ENCODE measurements at regions not wholly inside any gene's neighbourhood (a gene's known extent, or its start where the extent isn't known, plus 50 kb on each side); places are given as distances from the start of the nearest gene placed in this dataset.
"Not testable (repeated sequence)": the region's sequence is repeated elsewhere in the genome, so short reads cannot be mapped to it uniquely, and the experiment has no call there.

DNA sequence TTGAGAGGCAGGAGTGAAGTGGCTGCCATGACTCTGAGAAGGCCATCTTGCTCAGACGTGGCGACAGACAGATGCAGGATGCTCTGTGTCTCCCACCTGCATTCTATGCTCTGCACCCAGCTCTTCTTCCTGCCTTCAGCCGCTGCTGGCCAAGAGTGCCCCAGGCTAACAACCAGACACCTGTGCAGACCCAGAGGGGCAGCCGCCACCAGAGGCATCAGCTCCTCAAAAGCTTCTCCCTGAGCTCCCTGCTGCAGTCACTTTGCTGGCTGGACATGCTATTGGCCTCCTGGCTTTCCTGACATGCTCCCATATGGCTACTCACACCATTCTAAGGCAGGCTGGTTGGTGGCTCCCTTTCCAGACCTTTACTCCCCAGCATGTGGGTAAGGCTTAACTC is 70.6 kb upstream of the GRB10 start:
- no peak for DNase-seq

DNA sequence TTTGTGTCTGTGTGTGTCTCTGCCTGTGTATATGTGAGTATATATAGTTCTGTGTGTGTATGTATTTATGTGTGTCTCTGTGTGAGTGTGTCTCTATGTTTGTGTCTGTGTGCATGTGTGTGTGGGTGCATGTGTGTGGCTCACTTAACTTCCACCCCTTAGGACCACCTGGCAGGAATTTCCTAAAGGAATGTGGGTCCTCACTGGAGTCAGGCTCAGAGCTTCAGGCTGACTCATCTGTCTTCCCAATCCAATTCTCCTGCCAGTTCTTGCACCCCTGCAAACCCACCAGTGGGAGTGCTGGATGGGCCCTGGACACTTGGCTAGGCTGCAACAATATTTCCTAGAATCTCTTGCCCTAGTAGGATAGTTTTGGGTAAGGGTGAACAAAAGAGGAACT is 70.2 kb upstream of the GRB10 start:
- DNase-seq, result no peak

DNA sequence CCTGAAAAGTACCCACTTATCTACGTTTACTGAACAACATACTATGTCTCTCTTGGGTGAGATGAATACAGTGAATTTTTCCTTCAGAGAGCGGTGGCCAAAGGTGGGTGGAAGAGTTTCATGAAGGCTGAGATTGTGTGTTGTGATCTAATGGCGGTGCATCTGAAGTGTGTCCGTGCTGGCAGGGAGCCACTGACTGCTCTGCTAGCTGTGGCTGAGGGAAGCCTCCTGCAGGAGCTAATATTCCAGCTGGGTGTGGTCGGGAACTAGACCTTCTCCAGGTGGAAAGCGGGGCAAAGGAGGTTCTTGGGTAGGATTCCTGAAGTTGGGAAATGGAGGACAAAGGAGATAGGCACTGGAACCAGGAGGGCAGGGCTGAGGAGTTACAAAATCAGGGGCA is 69.2 kb upstream of the GRB10 start:
- peak; percentile 6 for DNase-seq

DNA sequence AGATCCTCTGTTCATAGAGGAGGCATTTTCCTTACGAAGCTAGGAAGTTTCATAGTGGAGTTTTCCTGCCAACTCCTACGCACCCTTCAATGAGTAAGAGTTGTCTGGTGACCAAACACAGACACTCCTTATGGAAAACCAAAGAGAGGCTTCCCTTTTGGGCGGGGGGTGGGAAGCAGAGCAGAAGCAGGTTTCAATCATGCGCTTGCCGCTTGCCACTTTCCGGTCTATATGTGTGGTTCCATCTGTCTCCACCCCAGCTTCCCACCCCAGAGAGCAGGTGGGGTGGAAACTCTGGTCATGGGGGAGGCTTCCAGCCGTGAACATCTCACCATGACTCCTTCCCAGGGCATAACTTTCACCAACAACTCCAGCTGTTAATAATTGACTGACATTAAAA is 68.8 kb upstream of the GRB10 start:
- no peak for DNase-seq

DNA sequence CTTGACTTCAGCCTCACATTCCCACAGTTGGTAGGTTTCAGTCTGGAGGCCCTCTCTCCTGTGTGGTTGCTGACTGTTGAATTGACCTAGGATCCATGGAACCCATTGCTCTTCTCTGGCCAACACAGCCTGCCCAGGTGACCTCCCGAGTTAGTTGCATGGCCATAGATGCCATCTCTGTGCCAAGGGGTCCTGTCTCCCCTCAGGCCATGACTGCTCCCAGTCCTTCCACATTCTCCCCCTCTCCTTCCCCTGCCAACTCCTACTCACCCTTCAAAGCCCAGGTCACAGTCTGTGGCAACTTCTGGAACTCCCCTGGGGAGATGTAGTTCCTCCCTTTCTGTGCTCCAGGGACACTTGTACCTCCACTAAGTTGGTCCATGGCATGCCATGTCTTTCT is 67.3 kb upstream of the GRB10 start:
- no peak for DNase-seq

DNA sequence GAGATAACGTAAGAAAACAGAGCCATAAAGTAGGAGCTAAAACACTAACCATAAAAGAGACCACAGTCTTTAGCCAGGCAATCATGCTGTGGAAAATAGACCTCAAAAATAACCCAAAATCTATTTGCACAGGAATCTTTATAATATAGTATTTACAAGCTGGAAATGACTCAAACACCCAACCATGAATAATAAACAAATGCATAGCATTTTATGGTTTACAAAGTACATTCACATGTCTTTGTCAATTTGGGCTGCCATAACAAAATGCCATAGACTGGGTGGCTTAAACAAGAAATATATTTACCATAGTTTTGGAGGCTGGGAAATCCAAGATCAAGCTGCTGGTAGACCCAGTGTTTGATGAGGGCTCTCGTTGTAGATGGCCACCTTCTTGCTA is 65.5 kb upstream of the GRB10 start:
- DNase-seq, result no peak

DNA sequence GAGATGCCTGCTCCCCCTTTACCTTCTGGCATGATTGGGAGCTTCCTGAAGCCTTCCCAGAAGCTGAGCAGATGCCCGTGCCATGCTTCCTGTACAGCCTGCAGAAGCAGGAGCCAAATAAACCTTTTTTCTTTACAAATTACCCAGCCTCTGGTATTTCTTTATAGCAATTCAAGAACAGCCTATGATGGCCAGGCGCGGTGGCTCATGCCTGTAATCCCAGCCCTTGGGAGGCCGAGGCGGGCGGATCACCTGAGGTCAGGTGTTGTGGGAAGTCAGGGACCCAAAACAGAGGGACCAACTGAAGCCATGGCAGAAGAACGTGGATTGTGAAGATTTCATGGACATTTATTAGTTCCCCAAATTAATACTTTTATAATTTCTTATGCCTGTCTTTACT is 62.2 kb upstream of the GRB10 start:
- not testable (repeated sequence) for DNase-seq

DNA sequence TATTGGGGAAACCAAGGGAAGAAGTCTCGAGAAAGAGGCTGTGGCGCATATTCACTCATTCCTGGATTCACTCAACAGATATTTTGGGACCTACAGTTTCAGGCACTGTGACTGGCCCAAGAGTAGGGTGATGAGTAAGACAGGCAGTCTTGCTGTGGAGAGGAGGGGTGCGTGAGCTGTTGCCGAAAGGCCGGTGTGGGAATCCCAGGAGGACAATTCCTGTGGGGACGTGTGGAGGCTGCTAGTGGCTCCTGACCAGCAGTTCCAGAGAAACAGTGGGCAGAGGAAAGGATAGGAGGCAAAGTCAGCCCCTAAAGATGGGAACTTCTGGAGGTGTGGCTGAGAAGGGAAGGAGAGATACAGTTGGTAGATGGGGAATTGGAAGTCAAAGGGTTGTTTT is 59.3 kb upstream of the GRB10 start:
- no peak for DNase-seq

DNA sequence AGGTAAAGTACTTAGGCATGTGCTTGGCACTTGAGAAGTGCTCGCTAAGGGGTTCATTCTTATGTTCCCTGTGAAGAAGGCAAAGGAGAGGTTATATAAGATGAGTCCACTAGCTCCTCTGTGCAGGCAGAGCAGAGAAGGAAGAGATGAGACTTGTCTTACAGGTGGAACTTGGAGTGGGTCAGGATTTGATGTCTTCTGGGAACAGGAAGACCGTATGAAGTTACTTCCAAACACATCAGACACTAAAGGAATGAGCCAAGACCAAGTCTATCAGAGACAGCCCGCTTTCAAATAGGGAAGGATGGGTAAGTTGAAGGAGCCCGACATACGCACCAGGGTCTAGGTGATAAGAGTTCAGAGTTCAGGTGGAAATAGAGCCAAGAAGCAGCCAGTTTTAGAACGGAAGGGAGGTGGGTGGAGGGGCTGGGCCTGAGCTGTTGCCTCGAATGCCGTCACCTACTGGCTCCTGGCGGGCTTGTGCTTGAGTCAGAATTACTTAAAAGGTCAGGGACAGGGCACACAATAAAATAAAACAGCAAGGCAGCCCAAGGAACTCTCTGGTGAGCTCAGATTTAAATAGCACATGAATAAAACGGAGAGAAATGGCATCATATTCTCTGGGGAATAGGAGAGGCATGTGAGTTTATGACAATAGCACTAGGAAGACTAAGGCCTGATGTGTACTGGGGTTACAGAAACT is 56.1 kb upstream of the GRB10 start:
- DNase-seq, result no peak

DNA sequence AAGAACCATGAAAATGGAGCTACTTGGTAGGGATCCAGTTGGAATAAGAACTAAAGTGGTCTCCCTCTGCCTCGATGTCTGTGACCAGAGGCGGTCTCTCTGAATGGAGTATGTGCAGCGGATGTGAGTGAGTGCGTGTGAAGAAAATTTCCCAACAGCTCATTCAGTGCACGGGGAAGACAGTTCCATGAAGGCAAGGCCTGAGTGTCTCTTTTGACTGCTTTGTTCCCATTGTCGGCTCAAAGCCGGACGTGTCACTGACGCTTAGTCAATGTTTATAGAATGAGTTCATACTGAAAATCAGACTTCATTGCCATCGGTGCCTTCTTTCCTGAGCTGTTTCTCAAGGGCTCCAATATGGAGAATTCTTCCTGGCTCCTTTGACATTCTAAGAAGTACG is 55.3 kb upstream of the GRB10 start:
- DNase-seq, result no peak

DNA sequence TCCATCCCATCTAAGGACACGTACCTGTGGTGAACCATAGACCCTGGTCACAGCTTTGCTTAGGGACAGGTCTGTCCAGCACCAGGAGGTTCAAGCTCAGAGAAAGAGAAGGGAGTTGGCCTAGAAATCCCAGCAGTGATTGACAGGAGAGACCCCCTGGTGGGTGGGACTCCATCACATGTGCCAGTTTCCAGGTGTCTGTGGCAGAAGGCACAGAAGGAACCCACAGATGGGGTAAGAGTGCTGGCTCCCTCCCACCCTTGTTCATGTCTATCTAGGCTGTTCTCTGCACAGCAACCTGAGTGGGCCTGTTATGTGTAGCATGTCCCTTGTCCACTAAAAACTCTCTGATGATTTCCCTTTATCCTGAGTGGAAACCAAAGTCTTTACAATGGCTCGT is 54.0 kb upstream of the GRB10 start:
- DNase-seq, result no peak

DNA sequence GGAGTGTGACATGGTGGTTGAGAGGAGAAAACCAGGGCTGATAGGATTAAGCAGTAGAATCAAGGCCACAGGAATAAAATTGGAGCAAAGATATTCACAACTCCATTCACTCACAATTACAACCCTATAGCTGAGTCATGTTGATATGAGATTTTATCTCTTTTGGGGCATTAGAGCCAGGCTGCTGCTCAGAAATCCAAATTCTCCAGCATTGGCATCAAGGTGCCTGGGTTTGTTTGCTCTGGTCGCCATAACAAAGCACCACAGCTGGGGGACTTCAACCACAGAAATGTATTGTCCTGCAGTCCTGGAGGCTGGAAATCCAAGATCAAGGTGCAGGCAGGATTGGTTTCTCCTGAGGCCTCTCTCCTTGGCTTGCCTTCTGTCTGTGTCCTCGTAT is 52.5 kb upstream of the GRB10 start:
- no peak for DNase-seq

DNA sequence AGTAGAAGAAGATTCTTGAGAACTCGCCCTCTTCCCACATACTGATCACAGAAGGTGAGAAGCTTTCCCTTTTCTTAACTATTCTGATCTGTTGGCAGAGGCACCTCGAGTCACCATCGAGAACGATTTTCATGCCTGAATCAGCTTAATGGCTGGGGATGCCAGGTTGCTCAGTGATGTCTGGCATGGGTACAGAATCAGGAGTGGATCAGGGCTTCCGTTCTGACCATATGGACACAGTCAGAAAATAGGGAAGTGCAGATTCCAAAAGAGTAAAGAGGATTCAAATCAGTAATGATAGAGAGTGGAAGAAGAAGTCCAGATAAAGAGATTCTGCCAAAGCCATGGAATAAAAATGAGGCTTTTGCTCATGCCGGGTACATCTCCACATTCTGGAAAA is 52.0 kb upstream of the GRB10 start:
- no peak for DNase-seq

DNA sequence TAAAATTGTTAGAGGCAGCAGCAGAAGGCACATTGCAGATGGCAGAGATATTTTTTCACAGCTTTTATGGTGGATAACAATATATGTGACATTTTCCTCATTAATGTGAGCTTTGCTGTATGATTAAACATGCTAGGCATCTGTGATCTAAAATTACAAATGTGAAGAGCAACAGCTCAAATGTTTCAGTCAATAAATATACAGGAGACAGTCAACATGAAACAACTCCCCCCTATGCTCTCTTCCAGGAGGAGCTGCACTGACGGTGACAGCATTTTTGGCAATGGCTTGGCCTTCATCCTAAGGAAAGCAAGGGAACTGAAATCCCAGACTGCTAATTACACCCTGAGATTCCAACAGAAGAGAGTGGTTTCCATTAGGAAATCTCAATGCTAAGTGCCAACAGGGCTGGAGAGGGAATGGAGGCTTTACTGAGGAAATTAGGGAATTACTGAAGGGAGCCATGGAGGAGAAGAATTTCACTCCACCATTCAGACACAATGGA is 51.4 kb upstream of the GRB10 start:
- DNase-seq, result no peak

DNA sequence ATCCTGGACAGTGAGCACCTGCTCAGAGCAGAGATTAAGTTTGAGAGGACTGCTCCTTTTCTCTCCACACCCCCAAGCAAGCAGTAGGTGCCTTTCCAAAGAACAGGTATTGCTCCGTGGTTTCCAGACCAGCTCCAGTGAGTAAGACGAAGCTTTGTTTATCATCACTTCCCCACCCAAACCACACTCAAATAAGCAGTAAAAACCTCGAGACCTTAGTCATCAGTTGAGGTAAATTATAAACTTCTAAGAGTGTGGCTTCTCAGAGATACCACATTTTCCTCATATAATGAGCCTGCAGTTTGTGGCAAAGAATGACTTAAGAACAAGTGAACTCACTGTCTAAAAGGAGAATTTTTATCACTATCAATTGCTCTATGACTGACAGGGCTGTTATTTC is 50.0 kb upstream of the GRB10 start:
- no peak for DNase-seq

All from NCI-H2029 treated with DMSO at 0.1 percent for 48 hours (cell line).